ENCODE measurements at regions not wholly inside any gene's neighbourhood (a gene's known extent, or its start where the extent isn't known, plus 50 kb on each side); places are given as distances from the start of the nearest gene placed in this dataset.

GRCh38 chr14:49461529-49462401 is 124.4 kb downstream of the RPS29 start:
- TF ChIP-seq CSRNP3 (CRISPR knock-in tag; IDR thresholded peaks at IDR 0.05) (no peak), PATZ1 (CRISPR knock-in tag; IDR thresholded peaks at IDR 0.05; ENCODE audit: borderline replicate concordance) (no peak)

All from SK-N-SH treated with all-trans-retinoic acid at 6 μM for 48 hours (cell line).